ENCODE measurements at regions not wholly inside any gene's neighbourhood (a gene's known extent, or its start where the extent isn't known, plus 50 kb on each side); places are given as distances from the start of the nearest gene placed in this dataset.
A peak's percentile ranks its signal among the peaks of the same experiment; 100 is the strongest.

DNA sequence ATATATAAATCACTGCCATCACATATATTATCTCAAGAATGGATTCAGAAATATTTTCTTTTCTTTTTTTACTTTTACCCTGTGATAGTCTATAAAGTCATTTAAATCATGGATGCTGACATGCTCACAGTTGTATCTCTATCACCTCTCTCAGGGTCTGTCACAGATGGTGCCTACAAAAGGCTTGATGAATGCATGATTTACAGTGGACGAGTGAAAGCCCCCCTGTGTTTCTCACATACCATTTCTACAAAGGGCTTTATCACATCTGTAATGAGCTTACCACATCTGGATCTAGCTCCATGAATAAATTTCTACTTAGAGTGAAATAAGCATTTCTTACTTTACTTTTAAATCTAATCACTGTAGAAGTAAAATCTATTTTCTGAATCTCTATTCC lies 121.4 kb upstream of the CARD18 start:
- ATAC-seq (no peak), DNase-seq (no peak), FAIRE-seq (no peak)
- 64 to 71% methylated on average over 1 of the region's 1 CpG for WGBS, 2 donors
- TF ChIP-seq, protein P1, sequence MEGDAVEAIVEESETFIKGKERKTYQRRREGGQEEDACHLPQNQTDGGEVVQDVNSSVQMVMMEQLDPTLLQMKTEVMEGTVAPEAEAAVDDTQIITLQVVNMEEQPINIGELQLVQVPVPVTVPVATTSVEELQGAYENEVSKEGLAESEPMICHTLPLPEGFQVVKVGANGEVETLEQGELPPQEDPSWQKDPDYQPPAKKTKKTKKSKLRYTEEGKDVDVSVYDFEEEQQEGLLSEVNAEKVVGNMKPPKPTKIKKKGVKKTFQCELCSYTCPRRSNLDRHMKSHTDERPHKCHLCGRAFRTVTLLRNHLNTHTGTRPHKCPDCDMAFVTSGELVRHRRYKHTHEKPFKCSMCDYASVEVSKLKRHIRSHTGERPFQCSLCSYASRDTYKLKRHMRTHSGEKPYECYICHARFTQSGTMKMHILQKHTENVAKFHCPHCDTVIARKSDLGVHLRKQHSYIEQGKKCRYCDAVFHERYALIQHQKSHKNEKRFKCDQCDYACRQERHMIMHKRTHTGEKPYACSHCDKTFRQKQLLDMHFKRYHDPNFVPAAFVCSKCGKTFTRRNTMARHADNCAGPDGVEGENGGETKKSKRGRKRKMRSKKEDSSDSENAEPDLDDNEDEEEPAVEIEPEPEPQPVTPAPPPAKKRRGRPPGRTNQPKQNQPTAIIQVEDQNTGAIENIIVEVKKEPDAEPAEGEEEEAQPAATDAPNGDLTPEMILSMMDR (IDR thresholded peaks at IDR 0.05) = no peak
- Histone ChIP-seq H3K36me3 (no peaks in the 10 kb centered on the region), H3K4me1 (no peaks in the 10 kb centered on the region), H3K27ac (no peak overlapping the region), H3K9me3 (no peaks in the 10 kb centered on the region), H3K27me3 (no peaks in the 10 kb centered on the region), H3K4me3 (no peak overlapping the region)
- intact Hi-C loops (cut with DNase I) = no loop called here

- no peak overlapping the region for H3K27ac ChIP-seq
- ATAC-seq (no peak), FAIRE-seq (no peak), DNase-seq (no peak)
- H3K4me1 ChIP-seq = no peaks in the 10 kb centered on the region
- no peaks in the 10 kb centered on the region for H3K36me3 ChIP-seq
- TF ChIP-seq, protein P1 (IDR thresholded peaks at IDR 0.05) = no peak
- no peaks in the 10 kb centered on the region for H3K9me3 ChIP-seq
- intact Hi-C loops (cut with DNase I) = no loop called here
- H3K27me3 ChIP-seq = no peaks in the 10 kb centered on the region
- H3K4me3 ChIP-seq = no peak overlapping the region
- WGBS, 2 donors = 91 to 94% methylated on average over 3 of the region's 3 CpGs
Measured at GRCh38 chr11:105245781-105246315, 106.3 kb upstream of the CARD18 start.

GRCh38 chr11:105244160-105244825 lies 104.7 kb upstream of the CARD18 start:
- Histone ChIP-seq H3K4me3 (no peak overlapping the region), H3K27me3 (no peaks in the 10 kb centered on the region), H3K9me3 (no peaks in the 10 kb centered on the region), H3K27ac (no peak overlapping the region), H3K36me3 (no peaks in the 10 kb centered on the region), H3K4me1 (no peaks in the 10 kb centered on the region)
- FAIRE-seq (no peak), ATAC-seq (peak in 2 of 4 donors; percentile 79 to 87), DNase-seq (no peak)
- intact Hi-C loops (cut with DNase I) = no loop called here
- WGBS, 2 donors = 51 to 56% methylated on average over 4 of the region's 4 CpGs
- TF ChIP-seq, protein P1 (IDR thresholded peaks at IDR 0.05) = no peak

DNA sequence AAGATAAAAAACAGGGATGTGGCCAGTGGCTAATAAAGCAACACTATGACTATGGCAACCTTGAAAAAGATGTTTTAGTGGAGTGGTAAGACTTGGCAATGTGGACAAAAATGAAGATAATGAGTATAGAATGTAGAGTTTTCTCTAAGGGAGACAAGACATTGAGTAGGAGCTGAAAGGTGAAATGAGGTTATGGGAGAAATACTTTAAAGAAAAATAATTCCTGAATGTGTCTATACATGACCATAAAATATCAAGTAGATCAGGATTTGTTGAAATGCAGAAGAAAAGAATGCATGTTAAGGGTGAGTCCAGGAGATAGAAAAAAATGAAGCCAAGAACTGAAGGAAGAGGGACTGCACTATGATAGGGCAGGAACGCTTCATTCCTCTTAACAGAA lies 101.6 kb upstream of the CARD18 start:
- ATAC-seq = no peak
- DNase-seq = no peak
- H3K9me3 ChIP-seq = no peaks in the 10 kb centered on the region
- FAIRE-seq = no peak
- H3K36me3 ChIP-seq = no peaks in the 10 kb centered on the region
- H3K4me3 ChIP-seq = no peak overlapping the region
- 78 to 86% methylated on average over 1 of the region's 1 CpG for WGBS, 2 donors
- no peaks in the 10 kb centered on the region for H3K27me3 ChIP-seq
- TF ChIP-seq, protein P1 (IDR thresholded peaks at IDR 0.05) = no peak
- H3K4me1 ChIP-seq = no peaks in the 10 kb centered on the region
- intact Hi-C loops (cut with DNase I) = no loop called here
- H3K27ac ChIP-seq = no peak overlapping the region

DNA sequence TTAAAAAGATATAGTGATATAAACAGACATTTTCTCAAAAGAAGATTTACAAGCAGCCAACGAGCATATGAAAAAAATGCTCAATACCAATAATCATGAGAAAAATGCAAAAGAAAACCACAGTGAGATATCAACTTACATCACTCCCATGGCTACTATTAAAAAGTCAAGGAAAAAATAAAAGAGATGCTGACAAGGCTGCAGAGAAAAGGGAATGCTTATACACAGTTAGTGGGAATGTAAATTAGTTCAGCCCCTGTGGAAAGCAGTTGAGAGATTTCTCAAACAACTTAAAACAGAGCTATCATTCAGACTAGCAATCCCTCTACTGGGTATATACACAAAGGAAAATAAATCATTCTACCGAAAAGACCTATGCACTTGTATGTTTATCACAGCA lies 97.1 kb upstream of the CARD18 start:
- no peak for FAIRE-seq

More for the DNA sequence above, 97.1 kb upstream of the CARD18 start:
- H3K27ac ChIP-seq = no peak overlapping the region
- intact Hi-C loops (cut with DNase I) = no loop called here
- 63 to 74% methylated on average over 2 of the region's 2 CpGs for WGBS, 2 donors
- DNase-seq = no peak
- H3K4me3 ChIP-seq = no peak overlapping the region
- H3K9me3 ChIP-seq = no peaks in the 10 kb centered on the region
- H3K36me3 ChIP-seq = no peaks in the 10 kb centered on the region
- no peak for ATAC-seq
- TF ChIP-seq, protein P1 (IDR thresholded peaks at IDR 0.05) = no peak
- H3K27me3 ChIP-seq = no peaks in the 10 kb centered on the region
- no peaks in the 10 kb centered on the region for H3K4me1 ChIP-seq
